Effector memory CD8-positive, alpha-beta T cell (primary cell): ENCODE measurements at regions not wholly inside any gene's neighbourhood (a gene's known extent, or its start where the extent isn't known, plus 50 kb on each side); places are given as distances from the start of the nearest gene placed in this dataset.

Source experiments
- ATAC-seq: fragments of 150-1000 bp; cut with Tn5 transposase; replicated peaks from 2 replicates; pipeline ENCODE4 v1.10.0; 2021; ENCODE audit warnings: mild to moderate bottlenecking, moderate library complexity
- DNase-seq, 3 experiments: peaks; one replicate each; pipeline ENCODE4 v3.0.0; 2021
- H3K27ac Mint-ChIP-seq, 2 donors: one replicate each; pipeline ENCODE4 v1.8.0; 2022; ENCODE audit warnings: mild to moderate bottlenecking in 2 of 2, mixed read lengths in 2 of 2, moderate library complexity in 2 of 2
- H3K27me3 Mint-ChIP-seq, 2 donors: one replicate each; pipeline ENCODE4 v1.8.0; 2022; ENCODE audit warnings: mixed read lengths in 2 of 2
- H3K36me3 Mint-ChIP-seq: one replicate; pipeline ENCODE4 v1.8.0; 2022; ENCODE audit warnings: mild to moderate bottlenecking, moderate library complexity, mixed read lengths; ENCODE audit not compliant: insufficient read depth
- H3K4me1 Mint-ChIP-seq, 2 donors: one replicate each; pipeline ENCODE4 v1.8.0; 2022; ENCODE audit warnings: low read depth in 2 of 2, mixed read lengths in 2 of 2
- H3K4me3 Mint-ChIP-seq, 2 donors: one replicate each; pipeline ENCODE4 v1.8.0; 2022; ENCODE audit warnings: mild to moderate bottlenecking in 2 of 2, mixed read lengths in 2 of 2, moderate library complexity in 2 of 2
- H3K9me3 Mint-ChIP-seq, 2 donors: one replicate each; pipeline ENCODE4 v1.8.0; 2022; ENCODE audit warnings: mixed read lengths in 2 of 2

DNA sequence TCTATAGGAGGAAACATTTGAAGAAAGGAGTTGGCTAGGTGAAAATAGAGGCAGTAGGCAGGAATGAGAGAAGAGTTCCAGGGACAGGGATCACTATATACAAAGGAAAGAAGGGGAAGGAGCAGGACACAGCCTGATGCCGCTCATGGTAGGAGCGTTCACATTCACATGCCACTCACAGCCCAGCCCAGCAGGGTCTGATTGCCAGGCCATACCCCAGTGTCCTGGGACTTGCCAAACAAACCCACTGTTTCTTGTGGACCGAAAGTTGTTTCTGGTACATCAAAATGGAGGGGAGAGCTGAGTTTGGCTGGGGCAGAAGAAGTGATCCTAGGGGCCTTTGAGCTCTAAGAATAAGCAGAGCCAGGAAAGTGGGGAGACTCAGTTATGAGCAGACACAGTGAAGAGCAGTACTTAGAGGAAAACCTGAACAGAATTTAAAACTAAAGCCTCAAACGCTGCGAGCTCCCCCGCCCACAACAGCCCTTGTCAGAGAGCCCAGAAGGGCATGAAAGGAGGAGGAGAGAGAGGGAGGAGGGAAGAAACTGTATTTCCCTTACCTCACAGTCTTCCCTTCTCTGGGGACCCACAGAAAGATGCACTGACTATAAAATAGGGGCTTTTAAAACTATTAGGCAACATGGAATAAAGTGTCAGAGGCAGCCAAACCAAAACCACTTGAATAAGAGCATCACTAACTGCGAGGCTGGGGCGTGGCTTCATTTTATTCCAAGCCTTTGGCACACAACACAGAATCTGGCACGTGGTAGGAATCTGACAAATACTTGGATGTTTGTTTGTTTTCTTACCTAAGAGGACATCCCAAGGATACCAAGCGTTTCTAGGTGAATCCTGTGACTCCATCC, 129.0 kb downstream of the RPL22L1 start:
- no peak overlapping the region for H3K4me3 Mint-ChIP-seq
- H3K36me3 Mint-ChIP-seq, result no peaks in the 10 kb centered on the region
- no peaks in the 10 kb centered on the region for H3K4me1 Mint-ChIP-seq
- DNase-seq (no peak), ATAC-seq (no peak)
- no peak overlapping the region for H3K27ac Mint-ChIP-seq
- H3K27me3 Mint-ChIP-seq, result peaks cover 6 to 30% of the 10 kb centered on the region in 2 donors
- no peaks in the 10 kb centered on the region for H3K9me3 Mint-ChIP-seq

GRCh38 chr3:170740285-170740684, 129.7 kb downstream of the RPL22L1 start:
- no peak overlapping the region for H3K4me3 Mint-ChIP-seq
- ATAC-seq (no peak), DNase-seq (no peak)
- H3K27ac Mint-ChIP-seq, result no peak overlapping the region
- H3K9me3 Mint-ChIP-seq, result no peaks in the 10 kb centered on the region
- H3K27me3 Mint-ChIP-seq, result peaks cover 6 to 34% of the 10 kb centered on the region in 2 donors
- H3K4me1 Mint-ChIP-seq, result no peaks in the 10 kb centered on the region
- no peaks in the 10 kb centered on the region for H3K36me3 Mint-ChIP-seq

- ATAC-seq, result no peak
- no peak for DNase-seq
- H3K4me1 Mint-ChIP-seq, result no peaks in the 10 kb centered on the region
- H3K36me3 Mint-ChIP-seq, result no peaks in the 10 kb centered on the region
- peaks cover 14 to 43% of the 10 kb centered on the region in 2 donors for H3K27me3 Mint-ChIP-seq
- H3K9me3 Mint-ChIP-seq, result no peaks in the 10 kb centered on the region
- H3K27ac Mint-ChIP-seq, result no peak overlapping the region
- H3K4me3 Mint-ChIP-seq, result no peak overlapping the region
Observed at GRCh38 chr3:170739410-170739809, 130.6 kb downstream of the RPL22L1 start.

- DNase-seq, result no peak
- Mint-ChIP-seq H3K9me3 (no peaks in the 10 kb centered on the region), H3K4me1 (no peaks in the 10 kb centered on the region), H3K27me3 (peaks cover 21 to 49% of the 10 kb centered on the region in 2 donors), H3K27ac (no peak overlapping the region), H3K36me3 (no peaks in the 10 kb centered on the region), H3K4me3 (no peak overlapping the region)
- no peak for ATAC-seq
Observed at GRCh38 chr3:170738766-170739165, 131.2 kb downstream of the RPL22L1 start.

GRCh38 chr3:170737498-170738162, 132.4 kb downstream of the RPL22L1 start:
- no peak for DNase-seq
- H3K36me3 Mint-ChIP-seq, result no peaks in the 10 kb centered on the region
- H3K9me3 Mint-ChIP-seq, result no peaks in the 10 kb centered on the region
- H3K27me3 Mint-ChIP-seq, result peaks cover 24 to 53% of the 10 kb centered on the region in 2 donors
- no peak overlapping the region for H3K4me3 Mint-ChIP-seq
- no peak for ATAC-seq
- H3K4me1 Mint-ChIP-seq, result no peaks in the 10 kb centered on the region
- no peak overlapping the region for H3K27ac Mint-ChIP-seq

- Mint-ChIP-seq H3K27ac (no peak overlapping the region), H3K36me3 (no peaks in the 10 kb centered on the region), H3K27me3 (peaks cover 24 to 58% of the 10 kb centered on the region in 2 donors), H3K4me1 (no peaks in the 10 kb centered on the region), H3K9me3 (no peaks in the 10 kb centered on the region), H3K4me3 (no peak overlapping the region)
- DNase-seq, result no peak
- no peak for ATAC-seq
Observed at GRCh38 chr3:170735821-170736220, 134.2 kb downstream of the RPL22L1 start.

GRCh38 chr3:170734735-170735065, 135.3 kb downstream of the RPL22L1 start:
- H3K9me3 Mint-ChIP-seq, result no peaks in the 10 kb centered on the region
- no peaks in the 10 kb centered on the region for H3K4me1 Mint-ChIP-seq
- DNase-seq (no peak), ATAC-seq (no peak)
- H3K27ac Mint-ChIP-seq, result no peak overlapping the region
- H3K36me3 Mint-ChIP-seq, result no peaks in the 10 kb centered on the region
- peaks cover 24 to 51% of the 10 kb centered on the region in 2 donors for H3K27me3 Mint-ChIP-seq
- H3K4me3 Mint-ChIP-seq, result no peak overlapping the region

- DNase-seq, result no peak
- H3K4me3 Mint-ChIP-seq, result no peak overlapping the region
- no peak overlapping the region for H3K27ac Mint-ChIP-seq
- no peak for ATAC-seq
- no peaks in the 10 kb centered on the region for H3K9me3 Mint-ChIP-seq
- H3K36me3 Mint-ChIP-seq, result no peaks in the 10 kb centered on the region
- peaks cover 24 to 47% of the 10 kb centered on the region in 2 donors for H3K27me3 Mint-ChIP-seq
- no peaks in the 10 kb centered on the region for H3K4me1 Mint-ChIP-seq
Observed at GRCh38 chr3:170734043-170734734, 135.8 kb downstream of the RPL22L1 start.

GRCh38 chr3:170732660-170733245, 137.2 kb downstream of the RPL22L1 start:
- Mint-ChIP-seq H3K27ac (no peak overlapping the region), H3K4me3 (no peak overlapping the region), H3K9me3 (no peaks in the 10 kb centered on the region), H3K27me3 (peaks cover 24 to 40% of the 10 kb centered on the region in 2 donors), H3K4me1 (no peaks in the 10 kb centered on the region), H3K36me3 (no peaks in the 10 kb centered on the region)
- ATAC-seq, result no peak
- DNase-seq, result no peak

DNA sequence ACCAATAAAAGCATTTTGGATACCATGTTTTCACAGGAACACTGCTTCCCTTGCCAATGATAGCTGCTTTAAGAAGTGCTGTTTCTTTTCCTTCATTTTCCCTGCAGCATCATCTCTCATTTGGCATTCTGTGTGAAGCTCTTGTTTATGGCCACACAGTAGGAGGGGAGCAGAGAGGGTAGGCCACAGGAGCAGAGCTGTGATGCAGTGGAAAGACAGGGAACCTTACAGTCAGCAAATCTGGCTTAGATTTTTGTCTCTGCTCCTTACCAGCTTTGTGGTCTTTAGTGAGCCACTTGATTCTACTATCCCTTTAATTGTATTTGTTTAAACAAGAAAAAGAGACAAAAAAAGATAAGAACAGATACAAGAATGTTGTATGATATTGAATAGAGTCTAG, 138.7 kb downstream of the RPL22L1 start:
- ATAC-seq (no peak), DNase-seq (no peak)
- Mint-ChIP-seq H3K4me3 (no peak overlapping the region), H3K27me3 (peaks cover 24 to 36% of the 10 kb centered on the region in 2 donors), H3K36me3 (no peaks in the 10 kb centered on the region), H3K27ac (no peak overlapping the region), H3K4me1 (no peaks in the 10 kb centered on the region), H3K9me3 (no peaks in the 10 kb centered on the region)

- no peak overlapping the region for H3K27ac Mint-ChIP-seq
- H3K27me3 Mint-ChIP-seq, result peaks cover 19 to 29% of the 10 kb centered on the region in 2 donors
- DNase-seq, result no peak
- H3K9me3 Mint-ChIP-seq, result no peaks in the 10 kb centered on the region
- H3K36me3 Mint-ChIP-seq, result no peaks in the 10 kb centered on the region
- no peak for ATAC-seq
- H3K4me3 Mint-ChIP-seq, result no peak overlapping the region
- H3K4me1 Mint-ChIP-seq, result no peaks in the 10 kb centered on the region
Observed at GRCh38 chr3:170730071-170730812, 139.8 kb downstream of the RPL22L1 start.

DNA sequence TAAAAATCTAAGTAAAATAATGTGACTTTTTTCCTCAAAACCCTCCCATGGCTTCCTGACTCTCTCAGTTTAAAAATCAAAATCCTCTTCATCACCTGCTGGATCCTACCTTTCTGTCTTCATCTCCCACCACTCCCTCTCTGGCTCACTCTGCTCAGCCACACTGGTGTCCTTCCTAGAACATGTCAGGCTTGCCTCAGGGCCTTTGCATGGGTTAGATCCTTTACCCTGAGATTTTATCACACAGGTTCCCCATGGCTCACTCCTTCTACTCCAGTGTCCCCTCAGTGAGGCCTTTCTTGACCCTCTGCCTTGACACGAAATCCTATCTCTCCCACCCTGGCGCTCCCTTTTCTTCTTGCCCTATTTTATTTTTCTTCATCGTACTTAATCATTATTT, 141.8 kb downstream of the RPL22L1 start:
- Mint-ChIP-seq H3K27me3 (peaks cover 0 to 11% of the 10 kb centered on the region in 2 donors), H3K4me1 (no peaks in the 10 kb centered on the region), H3K4me3 (no peak overlapping the region), H3K9me3 (no peaks in the 10 kb centered on the region), H3K27ac (no peak overlapping the region), H3K36me3 (no peaks in the 10 kb centered on the region)
- ATAC-seq (no peak), DNase-seq (no peak)

GRCh38 chr3:170727754-170728153, 141.9 kb upstream of the SLC7A14 start:
- no peaks in the 10 kb centered on the region for H3K9me3 Mint-ChIP-seq
- H3K27ac Mint-ChIP-seq, result no peak overlapping the region
- no peaks in the 10 kb centered on the region for H3K36me3 Mint-ChIP-seq
- H3K4me3 Mint-ChIP-seq, result no peak overlapping the region
- DNase-seq, result no peak
- peaks cover 0 to 11% of the 10 kb centered on the region in 2 donors for H3K27me3 Mint-ChIP-seq
- no peak for ATAC-seq
- no peaks in the 10 kb centered on the region for H3K4me1 Mint-ChIP-seq
